ENCODE measurements at regions not wholly inside any gene's neighbourhood (a gene's known extent, or its start where the extent isn't known, plus 50 kb on each side); places are given as distances from the start of the nearest gene placed in this dataset.

GRCh38 chr4:19999775-20000414 lies 251.8 kb upstream of the SLIT2 start:
- TF ChIP-seq FOXP2 (optimal IDR thresholded peaks at IDR 0.05; ENCODE audit: borderline replicate concordance, extremely low read depth, extremely low read length, insufficient read depth) (no peak), TAF1 (IDR thresholded peaks at IDR 0.05; ENCODE audit: borderline replicate concordance, insufficient read depth, low read length) (no peak), SIN3A (IDR thresholded peaks at IDR 0.05; ENCODE audit: borderline replicate concordance, insufficient read depth, low read length) (no peak), REST (IDR thresholded peaks at IDR 0.05; ENCODE audit: insufficient read depth in 1 of 2, low read depth in 2 of 2, low read length in 2 of 2) (no peak), POLR2AphosphoS5 (IDR thresholded peaks at IDR 0.05; ENCODE audit: low read depth, low read length) (no peak)

- TF ChIP-seq SIN3A (IDR thresholded peaks at IDR 0.05; ENCODE audit: borderline replicate concordance, insufficient read depth, low read length) (no peak), FOXP2 (optimal IDR thresholded peaks at IDR 0.05; ENCODE audit: borderline replicate concordance, extremely low read depth, extremely low read length, insufficient read depth) (no peak), REST (IDR thresholded peaks at IDR 0.05; ENCODE audit: insufficient read depth in 1 of 2, low read depth in 2 of 2, low read length in 2 of 2) (no peak), POLR2AphosphoS5 (IDR thresholded peaks at IDR 0.05; ENCODE audit: low read depth, low read length) (no peak), TAF1 (IDR thresholded peaks at IDR 0.05; ENCODE audit: borderline replicate concordance, insufficient read depth, low read length) (no peak)
These were observed 252.4 kb upstream of the SLIT2 start for GRCh38 chr4:19999276-19999675.

- no peak for TF ChIP-seq SIN3A (IDR thresholded peaks at IDR 0.05; ENCODE audit: borderline replicate concordance, insufficient read depth, low read length)
- TF ChIP-seq FOXP2 (optimal IDR thresholded peaks at IDR 0.05; ENCODE audit: borderline replicate concordance, extremely low read depth, extremely low read length, insufficient read depth) = no peak
- TF ChIP-seq POLR2AphosphoS5 (IDR thresholded peaks at IDR 0.05; ENCODE audit: low read depth, low read length) = no peak
- TF ChIP-seq TAF1 (IDR thresholded peaks at IDR 0.05; ENCODE audit: borderline replicate concordance, insufficient read depth, low read length) = no peak
- no peak for TF ChIP-seq REST (IDR thresholded peaks at IDR 0.05; ENCODE audit: insufficient read depth in 1 of 2, low read depth in 2 of 2, low read length in 2 of 2)
These were observed 258.5 kb upstream of the SLIT2 start for GRCh38 chr4:19993242-19993641.

- no peak for TF ChIP-seq FOXP2 (optimal IDR thresholded peaks at IDR 0.05; ENCODE audit: borderline replicate concordance, extremely low read depth, extremely low read length, insufficient read depth)
- no peak for TF ChIP-seq REST (IDR thresholded peaks at IDR 0.05; ENCODE audit: insufficient read depth in 1 of 2, low read depth in 2 of 2, low read length in 2 of 2)
These were observed 259.1 kb upstream of the SLIT2 start for GRCh38 chr4:19992471-19993093.

All from PFSK-1 (cell line).